ENCODE measurements at regions not wholly inside any gene's neighbourhood (a gene's known extent, or its start where the extent isn't known, plus 50 kb on each side); places are given as distances from the start of the nearest gene placed in this dataset.

DNA sequence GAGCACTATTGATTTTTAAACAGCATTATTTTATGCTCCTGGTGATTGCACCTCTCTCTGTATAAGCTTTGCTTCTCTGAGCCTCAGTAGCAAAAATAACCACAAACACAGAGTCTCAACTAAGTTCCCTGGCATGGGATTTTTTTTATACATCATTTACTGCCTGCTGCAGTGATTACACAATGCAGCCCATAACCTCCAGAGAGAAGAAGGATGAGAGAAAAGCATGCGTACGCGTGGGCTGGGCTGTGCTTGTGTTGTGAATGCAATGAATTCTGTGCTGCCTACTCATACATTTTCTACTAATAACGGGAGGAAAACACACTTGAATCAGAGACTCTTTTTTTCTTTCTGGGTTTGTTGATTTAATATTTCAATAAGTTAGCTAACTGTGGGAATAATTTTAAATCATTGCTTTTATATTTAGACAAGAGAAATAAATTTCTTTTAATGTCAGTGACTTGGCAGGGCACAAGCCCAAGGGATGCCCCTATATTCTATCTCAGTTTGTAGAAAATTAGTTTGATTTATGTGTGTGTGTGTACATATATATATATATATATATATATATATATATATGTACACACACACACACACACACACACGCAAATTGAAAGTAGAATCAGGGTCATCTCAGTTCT is 351.5 kb downstream of the MED10 start:
- H3K4me3 ChIP-seq (ENCODE audit: low read length): no peak overlapping the region
- DNase-seq: no peak
- no peak overlapping the region for H3K27ac ChIP-seq (ENCODE audit: low read length)
- no peaks in the 10 kb centered on the region for H3K27me3 ChIP-seq (ENCODE audit: control insufficient read depth, insufficient read depth, low read length)
- no peaks in the 10 kb centered on the region for H3K4me1 ChIP-seq (ENCODE audit: control insufficient read depth, insufficient read depth, low read length)
- no peaks in the 10 kb centered on the region for H3K36me3 ChIP-seq (ENCODE audit: control insufficient read depth, insufficient read depth, low read length)
- no peaks in the 10 kb centered on the region for H3K9me3 ChIP-seq (ENCODE audit: control insufficient read depth, low read depth, low read length)
- WGBS (ENCODE audit: insufficient coverage, low lambda C conversion rate): no CpG with 5 or more reads among the region's 5 CpGs

DNA sequence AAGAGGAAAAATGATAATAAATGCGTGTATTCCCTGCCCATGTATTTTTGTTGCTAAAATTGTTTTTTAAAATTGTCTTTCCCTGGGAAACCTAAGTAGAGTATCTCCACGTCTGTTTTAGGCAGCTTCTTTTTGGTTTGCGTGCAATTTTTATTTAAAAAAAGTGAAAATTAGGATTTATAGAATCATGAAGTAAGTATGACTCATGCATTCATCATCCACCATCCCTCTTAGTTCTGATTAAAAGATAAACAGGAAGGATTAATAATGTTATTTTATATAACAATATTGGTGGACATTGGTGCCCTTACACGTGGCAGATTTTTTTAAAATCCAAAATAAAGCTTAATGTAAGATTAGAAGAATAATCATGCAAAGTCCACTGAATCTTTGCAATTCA is 358.7 kb downstream of the MED10 start:
- WGBS (ENCODE audit: insufficient coverage, low lambda C conversion rate): 60% methylated on average over 3 of the region's 4 CpGs
- Histone ChIP-seq H3K27ac (ENCODE audit: low read length) (no peak overlapping the region), H3K4me3 (ENCODE audit: low read length) (no peak overlapping the region), H3K27me3 (ENCODE audit: control insufficient read depth, insufficient read depth, low read length) (no peaks in the 10 kb centered on the region), H3K4me1 (ENCODE audit: control insufficient read depth, insufficient read depth, low read length) (no peaks in the 10 kb centered on the region), H3K9me3 (ENCODE audit: control insufficient read depth, low read depth, low read length) (no peaks in the 10 kb centered on the region), H3K36me3 (ENCODE audit: control insufficient read depth, insufficient read depth, low read length) (no peaks in the 10 kb centered on the region)
- no peak for DNase-seq

GRCh38 chr5:6013506-6013905 is 364.8 kb downstream of the MED10 start:
- H3K4me3 ChIP-seq (ENCODE audit: low read length): no peak overlapping the region
- WGBS (ENCODE audit: insufficient coverage, low lambda C conversion rate): no CpG with 5 or more reads among the region's 2 CpGs
- no peak for DNase-seq
- H3K27me3 ChIP-seq (ENCODE audit: control insufficient read depth, insufficient read depth, low read length): no peaks in the 10 kb centered on the region
- no peaks in the 10 kb centered on the region for H3K9me3 ChIP-seq (ENCODE audit: control insufficient read depth, low read depth, low read length)
- no peaks in the 10 kb centered on the region for H3K36me3 ChIP-seq (ENCODE audit: control insufficient read depth, insufficient read depth, low read length)
- H3K4me1 ChIP-seq (ENCODE audit: control insufficient read depth, insufficient read depth, low read length): no peaks in the 10 kb centered on the region
- no peak overlapping the region for H3K27ac ChIP-seq (ENCODE audit: low read length)

GRCh38 chr5:6011199-6011598 is 367.1 kb downstream of the MED10 start:
- no CpG with 5 or more reads among the region's 1 CpG for WGBS (ENCODE audit: insufficient coverage, low lambda C conversion rate)
- Histone ChIP-seq H3K4me1 (ENCODE audit: control insufficient read depth, insufficient read depth, low read length) (no peaks in the 10 kb centered on the region), H3K36me3 (ENCODE audit: control insufficient read depth, insufficient read depth, low read length) (no peaks in the 10 kb centered on the region), H3K9me3 (ENCODE audit: control insufficient read depth, low read depth, low read length) (no peaks in the 10 kb centered on the region), H3K27ac (ENCODE audit: low read length) (no peak overlapping the region), H3K4me3 (ENCODE audit: low read length) (no peak overlapping the region), H3K27me3 (ENCODE audit: control insufficient read depth, insufficient read depth, low read length) (no peaks in the 10 kb centered on the region)
- no peak for DNase-seq

DNA sequence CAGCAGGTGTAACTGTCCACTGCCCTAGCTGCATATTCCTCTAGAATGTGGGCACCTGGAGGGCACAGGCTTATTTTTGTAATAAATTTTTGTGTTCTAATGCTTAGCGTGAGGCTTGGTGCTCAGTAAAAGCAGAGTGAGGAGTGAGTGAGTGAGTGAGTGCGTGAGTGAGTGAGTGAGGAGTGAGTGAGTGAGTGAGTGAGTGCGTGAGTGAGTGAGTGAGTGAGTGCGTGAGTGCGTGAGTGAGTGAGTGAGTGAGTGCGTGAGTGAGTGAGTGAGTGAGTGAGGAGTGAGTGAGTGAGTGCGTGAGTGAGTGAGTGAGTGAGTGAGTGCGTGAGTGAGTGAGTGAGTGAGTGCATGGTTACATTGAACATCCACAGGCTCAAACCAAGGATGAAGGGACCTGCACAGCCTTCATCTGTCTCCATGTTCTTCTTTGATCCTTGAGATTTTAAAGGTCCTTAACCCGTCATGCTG is 371.5 kb downstream of the MED10 start:
- DNase-seq: no peak
- H3K27me3 ChIP-seq (ENCODE audit: control insufficient read depth, insufficient read depth, low read length): no peaks in the 10 kb centered on the region
- 88% methylated on average over 1 of the region's 9 CpGs for WGBS (ENCODE audit: insufficient coverage, low lambda C conversion rate)

DNA sequence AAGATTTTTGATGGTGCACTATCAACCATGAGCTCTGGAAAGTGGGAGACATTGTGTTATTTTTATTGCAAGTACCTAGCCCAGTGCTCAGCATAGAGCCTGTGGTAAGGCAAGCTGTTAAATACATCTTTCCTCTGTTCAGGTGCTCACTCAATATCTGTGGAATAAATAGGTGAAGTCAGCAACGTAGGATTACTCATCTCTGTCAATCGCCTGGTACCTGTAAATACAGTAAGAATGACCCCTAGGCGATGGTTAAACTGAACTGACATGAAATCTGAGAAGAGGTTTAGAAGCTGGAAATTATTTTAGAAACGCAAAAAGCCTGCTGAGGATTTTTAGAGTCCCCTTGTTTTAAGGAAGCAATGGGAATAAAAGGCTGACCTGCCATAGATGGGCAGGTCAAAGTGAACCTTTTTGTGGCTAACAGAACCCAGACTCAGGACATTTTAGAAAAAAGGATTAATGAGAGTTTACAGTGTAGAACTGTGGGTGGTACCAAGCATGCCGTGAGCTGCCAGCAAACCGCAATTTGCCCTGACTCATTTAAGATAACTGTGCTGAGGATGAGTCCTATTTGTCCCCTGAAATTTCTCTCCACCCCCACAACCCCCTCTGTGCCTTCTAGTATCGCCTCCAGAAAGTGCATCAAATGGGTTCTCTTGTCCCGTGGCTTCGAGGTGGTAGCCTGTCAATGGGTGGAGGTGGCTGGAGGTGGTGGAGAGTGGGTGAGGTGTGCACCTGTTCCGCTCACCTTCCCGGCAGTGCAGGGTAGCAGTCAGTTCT is 375.1 kb downstream of the MED10 start:
- 90% methylated on average over 2 of the region's 11 CpGs for WGBS (ENCODE audit: insufficient coverage, low lambda C conversion rate)

More for the DNA sequence above, 371.5 kb downstream of the MED10 start:
- Histone ChIP-seq H3K4me3 (ENCODE audit: low read length) (no peak overlapping the region), H3K4me1 (ENCODE audit: control insufficient read depth, insufficient read depth, low read length) (no peaks in the 10 kb centered on the region), H3K36me3 (ENCODE audit: control insufficient read depth, insufficient read depth, low read length) (no peaks in the 10 kb centered on the region), H3K9me3 (ENCODE audit: control insufficient read depth, low read depth, low read length) (no peaks in the 10 kb centered on the region), H3K27ac (ENCODE audit: low read length) (no peak overlapping the region)

GRCh38 chr5:6000867-6001266 is 377.5 kb downstream of the MED10 start:
- Histone ChIP-seq H3K36me3 (ENCODE audit: control insufficient read depth, insufficient read depth, low read length) (no peaks in the 10 kb centered on the region), H3K27ac (ENCODE audit: low read length) (no peak overlapping the region), H3K27me3 (ENCODE audit: control insufficient read depth, insufficient read depth, low read length) (no peaks in the 10 kb centered on the region), H3K4me1 (ENCODE audit: control insufficient read depth, insufficient read depth, low read length) (no peaks in the 10 kb centered on the region), H3K4me3 (ENCODE audit: low read length) (no peak overlapping the region), H3K9me3 (ENCODE audit: control insufficient read depth, low read depth, low read length) (no peaks in the 10 kb centered on the region)
- no peak for DNase-seq
- WGBS (ENCODE audit: insufficient coverage, low lambda C conversion rate): 40% methylated on average over 1 of the region's 6 CpGs

More for the DNA sequence above, 375.1 kb downstream of the MED10 start:
- H3K4me3 ChIP-seq (ENCODE audit: low read length): no peak overlapping the region
- no peaks in the 10 kb centered on the region for H3K4me1 ChIP-seq (ENCODE audit: control insufficient read depth, insufficient read depth, low read length)
- H3K36me3 ChIP-seq (ENCODE audit: control insufficient read depth, insufficient read depth, low read length): no peaks in the 10 kb centered on the region
- H3K27me3 ChIP-seq (ENCODE audit: control insufficient read depth, insufficient read depth, low read length): no peaks in the 10 kb centered on the region
- no peak for DNase-seq
- no peaks in the 10 kb centered on the region for H3K9me3 ChIP-seq (ENCODE audit: control insufficient read depth, low read depth, low read length)
- no peak overlapping the region for H3K27ac ChIP-seq (ENCODE audit: low read length)

DNA sequence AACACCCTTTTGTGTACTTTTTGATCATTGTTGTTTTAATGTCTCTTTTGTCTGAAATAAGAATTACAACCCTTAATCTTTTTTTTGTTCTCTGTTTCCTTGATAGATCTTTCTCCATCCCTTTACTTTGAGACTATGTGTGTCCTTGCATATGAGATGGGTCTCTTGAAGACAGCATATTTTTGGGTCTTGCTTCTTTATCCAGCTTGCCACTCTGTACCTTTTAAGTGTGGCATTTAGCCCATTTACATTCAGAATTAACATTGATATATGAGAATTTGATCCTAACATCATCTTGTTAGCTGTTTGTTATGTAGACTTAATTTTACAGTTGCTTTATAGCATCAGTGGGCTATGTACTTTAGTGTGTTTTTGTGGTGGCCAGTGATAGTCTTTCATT is 382.5 kb downstream of the MED10 start:
- no peak overlapping the region for H3K4me3 ChIP-seq (ENCODE audit: low read length)
- DNase-seq: no peak
- H3K4me1 ChIP-seq (ENCODE audit: control insufficient read depth, insufficient read depth, low read length): no peaks in the 10 kb centered on the region
- no peak overlapping the region for H3K27ac ChIP-seq (ENCODE audit: low read length)
- H3K36me3 ChIP-seq (ENCODE audit: control insufficient read depth, insufficient read depth, low read length): no peaks in the 10 kb centered on the region
- H3K9me3 ChIP-seq (ENCODE audit: control insufficient read depth, low read depth, low read length): no peaks in the 10 kb centered on the region
- H3K27me3 ChIP-seq (ENCODE audit: control insufficient read depth, insufficient read depth, low read length): no peaks in the 10 kb centered on the region

DNA sequence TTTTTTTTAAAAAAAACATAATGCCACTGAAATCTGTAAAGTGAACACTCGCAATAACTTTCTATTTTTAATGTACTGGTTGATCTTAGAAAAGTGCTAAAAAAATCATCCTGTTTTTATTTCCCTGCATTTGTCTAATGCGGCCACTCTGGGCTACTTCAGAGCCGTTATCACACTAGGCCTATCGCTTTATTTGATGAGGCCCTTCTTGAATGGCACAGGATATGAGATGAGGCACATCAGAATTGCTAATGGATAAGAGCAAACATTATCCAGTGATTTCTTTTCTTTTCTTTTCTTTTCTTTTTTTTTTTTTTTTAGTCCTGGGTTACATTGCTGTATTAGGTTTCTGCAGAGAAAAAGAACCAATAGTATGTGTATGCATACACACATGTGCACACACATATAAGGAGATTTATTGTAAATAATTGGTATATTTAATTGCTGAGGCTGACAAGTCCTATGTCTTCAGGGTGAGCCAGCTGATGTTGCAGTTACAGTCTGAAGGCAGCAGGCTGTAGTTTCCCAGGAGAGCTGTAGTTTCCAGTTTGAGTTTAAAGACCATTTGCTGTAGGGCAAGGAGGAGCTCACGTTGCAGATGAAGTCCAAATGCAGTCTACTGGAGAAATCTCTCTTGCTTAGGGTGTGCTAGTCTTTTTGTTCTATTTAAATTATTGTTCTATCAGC is 391.7 kb downstream of the MED10 start:
- WGBS (ENCODE audit: insufficient coverage, low lambda C conversion rate): 100% methylated on average over 1 of the region's 5 CpGs
- Histone ChIP-seq H3K36me3 (ENCODE audit: control insufficient read depth, insufficient read depth, low read length) (no peaks in the 10 kb centered on the region), H3K9me3 (ENCODE audit: control insufficient read depth, low read depth, low read length) (no peaks in the 10 kb centered on the region), H3K27me3 (ENCODE audit: control insufficient read depth, insufficient read depth, low read length) (no peaks in the 10 kb centered on the region), H3K4me3 (ENCODE audit: low read length) (no peak overlapping the region), H3K27ac (ENCODE audit: low read length) (no peak overlapping the region), H3K4me1 (ENCODE audit: control insufficient read depth, insufficient read depth, low read length) (no peaks in the 10 kb centered on the region)
- no peak for DNase-seq

DNA sequence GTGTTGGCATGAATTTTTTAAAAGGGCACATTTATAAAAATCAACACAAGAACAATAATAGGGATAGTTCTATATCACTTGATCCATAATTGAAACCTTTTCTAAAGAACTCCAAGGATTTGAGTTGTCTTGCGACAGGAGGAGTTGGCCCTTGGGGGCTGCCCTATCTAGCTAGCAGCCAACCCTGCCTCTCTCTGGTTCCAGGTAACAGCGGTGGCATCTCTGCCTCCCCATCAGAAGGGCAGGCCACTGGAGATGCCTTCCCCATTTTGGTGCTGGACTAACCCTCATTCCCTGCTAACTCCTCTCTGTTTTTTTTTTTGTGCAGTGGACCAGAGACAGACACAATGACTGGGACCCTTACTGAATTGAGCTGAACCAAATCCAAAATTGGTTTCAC is 393.0 kb downstream of the MED10 start:
- H3K4me1 ChIP-seq (ENCODE audit: control insufficient read depth, insufficient read depth, low read length): no peaks in the 10 kb centered on the region
- H3K27me3 ChIP-seq (ENCODE audit: control insufficient read depth, insufficient read depth, low read length): no peaks in the 10 kb centered on the region
- H3K36me3 ChIP-seq (ENCODE audit: control insufficient read depth, insufficient read depth, low read length): no peaks in the 10 kb centered on the region
- WGBS (ENCODE audit: insufficient coverage, low lambda C conversion rate): no CpG with 5 or more reads among the region's 2 CpGs
- H3K4me3 ChIP-seq (ENCODE audit: low read length): no peak overlapping the region
- no peak for DNase-seq
- H3K9me3 ChIP-seq (ENCODE audit: control insufficient read depth, low read depth, low read length): no peaks in the 10 kb centered on the region
- no peak overlapping the region for H3K27ac ChIP-seq (ENCODE audit: low read length)

All from large intestine (tissue), 3 donors.